Activated T-cell treated with anti-CD3 and anti-CD28 coated beads for 48 hours (primary cell): ENCODE measurements at regions not wholly inside any gene's neighbourhood (a gene's known extent, or its start where the extent isn't known, plus 50 kb on each side); places are given as distances from the start of the nearest gene placed in this dataset.

ENCODE experiments used
- DNase-seq: peaks from one replicate; pipeline ENCODE4 v3.0.0-alpha.2; 2020; ENCODE audit warnings: low read depth

GRCh38 chr6:156352861-156353260, 424.3 kb upstream of the ARID1B start:
- DNase-seq: no peak

GRCh38 chr6:156351346-156351966, 425.7 kb upstream of the ARID1B start:
- DNase-seq: no peak

- DNase-seq: no peak
These were observed 426.8 kb upstream of the ARID1B start for GRCh38 chr6:156350337-156350736.

DNA sequence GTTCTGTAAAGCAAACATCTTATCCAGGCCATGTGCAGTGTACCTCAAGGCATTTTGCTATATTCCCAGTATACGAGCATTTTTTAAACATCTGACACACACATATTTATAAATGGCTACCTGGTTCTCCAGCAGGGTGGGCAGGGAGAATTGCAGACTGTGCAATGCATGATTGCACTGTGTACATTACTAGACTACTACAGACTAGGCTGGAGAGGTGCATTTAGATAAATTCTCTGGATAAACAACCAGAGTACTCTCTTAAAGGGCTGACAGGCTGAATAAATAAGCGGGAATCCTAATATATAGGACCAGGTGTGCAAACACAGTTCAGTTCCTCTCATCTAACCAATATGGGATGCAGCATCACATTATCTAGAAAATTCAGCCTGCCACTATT, 428.3 kb upstream of the ARID1B start:
- no peak for DNase-seq

DNA sequence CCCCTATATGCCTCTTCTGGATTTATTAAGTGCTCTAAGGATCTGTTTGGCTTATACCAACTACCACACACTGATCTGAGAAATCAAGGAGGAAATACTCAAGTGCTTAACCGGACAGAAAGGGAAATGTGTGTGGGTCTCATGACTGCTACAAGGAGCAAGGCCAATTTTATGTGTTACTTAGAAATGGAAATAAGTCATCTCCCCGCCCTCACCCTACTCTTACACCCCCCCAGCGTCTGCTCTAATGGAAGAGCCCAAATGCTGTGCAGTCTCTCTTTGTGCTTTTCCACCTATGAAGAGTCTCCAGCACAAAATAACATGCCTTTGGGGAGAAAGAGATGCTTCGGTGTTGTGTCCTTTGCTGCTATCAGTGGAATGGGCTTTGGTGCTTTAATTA, 428.8 kb upstream of the ARID1B start:
- no peak for DNase-seq

GRCh38 chr6:156347656-156348055, 429.5 kb upstream of the ARID1B start:
- DNase-seq: no peak

GRCh38 chr6:156347246-156347645, 429.9 kb upstream of the ARID1B start:
- DNase-seq: no peak

DNA sequence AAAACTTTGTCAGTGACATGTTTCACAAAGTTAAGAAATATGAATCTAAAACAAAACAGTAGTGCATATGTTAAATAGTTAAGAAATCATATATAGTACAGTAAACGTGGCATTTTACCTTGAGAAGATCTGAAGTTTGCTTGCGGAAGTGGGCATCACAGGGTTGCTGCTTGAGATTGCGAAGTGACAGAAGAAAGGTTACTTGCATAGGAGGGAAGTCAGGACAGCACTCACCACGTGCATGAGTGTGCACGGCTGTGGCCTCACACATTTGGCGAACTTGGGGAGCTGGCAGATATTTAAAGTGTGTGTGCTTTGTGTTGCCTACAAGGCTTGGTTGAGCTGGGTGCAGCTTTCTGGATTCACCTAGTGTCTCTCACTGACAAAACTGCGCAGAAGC, 431.5 kb upstream of the ARID1B start:
- no peak for DNase-seq

GRCh38 chr6:156344491-156344890, 432.7 kb upstream of the ARID1B start:
- no peak for DNase-seq

DNA sequence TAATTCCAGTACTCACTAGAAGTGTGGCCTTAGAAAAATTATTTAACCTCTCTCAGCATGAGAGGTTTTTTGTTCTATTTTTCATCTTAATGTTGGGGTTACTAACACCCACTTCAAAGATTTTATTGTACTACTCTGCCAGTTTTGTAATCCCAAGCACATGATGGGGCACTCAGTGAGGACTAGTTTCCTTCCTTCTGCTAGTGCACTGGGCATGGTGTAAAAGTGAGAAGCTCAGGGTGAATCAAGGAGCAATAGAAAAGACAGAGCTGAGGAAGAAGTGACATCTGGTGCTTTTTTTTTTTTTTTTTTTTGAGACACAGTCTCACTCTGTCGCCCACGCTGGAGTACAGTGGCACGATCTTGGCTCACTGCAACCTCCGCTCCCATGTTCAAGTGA, 439.4 kb upstream of the ARID1B start:
- no peak for DNase-seq

- no peak for DNase-seq
These were observed 440.4 kb upstream of the ARID1B start for GRCh38 chr6:156336733-156337132.

GRCh38 chr6:156336089-156336488, 441.1 kb upstream of the ARID1B start:
- DNase-seq: no peak

DNA sequence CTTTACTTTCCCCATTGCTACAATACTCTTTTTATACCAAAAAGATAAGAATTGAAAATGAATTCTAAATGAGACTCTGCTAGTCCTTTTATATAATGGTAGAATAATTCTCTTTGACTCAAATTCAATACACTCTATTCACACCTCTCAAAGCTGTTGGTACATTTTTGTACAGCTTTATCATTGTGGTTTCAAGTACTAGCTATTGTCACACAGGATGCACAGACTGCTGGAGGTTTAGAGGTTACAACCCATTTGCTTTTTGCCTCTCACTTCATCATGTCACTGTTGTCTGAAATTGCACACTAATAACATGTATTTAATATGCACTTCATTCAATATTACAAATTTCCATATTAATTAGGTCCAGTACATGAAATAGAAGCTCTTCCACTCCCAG, 442.2 kb upstream of the ARID1B start:
- DNase-seq: no peak

DNA sequence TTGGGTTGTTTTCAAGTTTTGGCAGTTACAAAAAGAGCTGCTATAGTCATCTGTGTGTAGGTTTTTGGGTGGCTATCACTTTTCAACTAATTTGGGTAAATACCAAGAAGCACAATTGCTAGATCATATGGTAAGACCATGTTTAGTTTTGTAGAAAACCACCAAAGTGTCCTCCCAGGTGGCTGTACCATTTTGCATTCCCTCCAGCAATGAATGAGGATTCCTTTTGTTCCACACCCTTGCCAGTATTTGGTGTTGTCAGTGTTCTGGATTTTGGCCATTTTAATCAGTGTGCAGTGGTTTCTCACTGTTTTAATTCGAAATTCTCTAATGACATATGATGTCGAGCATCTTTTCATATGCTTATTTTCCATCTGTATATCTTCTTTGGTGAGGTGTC, 457.5 kb upstream of the ARID1B start:
- DNase-seq: no peak

DNA sequence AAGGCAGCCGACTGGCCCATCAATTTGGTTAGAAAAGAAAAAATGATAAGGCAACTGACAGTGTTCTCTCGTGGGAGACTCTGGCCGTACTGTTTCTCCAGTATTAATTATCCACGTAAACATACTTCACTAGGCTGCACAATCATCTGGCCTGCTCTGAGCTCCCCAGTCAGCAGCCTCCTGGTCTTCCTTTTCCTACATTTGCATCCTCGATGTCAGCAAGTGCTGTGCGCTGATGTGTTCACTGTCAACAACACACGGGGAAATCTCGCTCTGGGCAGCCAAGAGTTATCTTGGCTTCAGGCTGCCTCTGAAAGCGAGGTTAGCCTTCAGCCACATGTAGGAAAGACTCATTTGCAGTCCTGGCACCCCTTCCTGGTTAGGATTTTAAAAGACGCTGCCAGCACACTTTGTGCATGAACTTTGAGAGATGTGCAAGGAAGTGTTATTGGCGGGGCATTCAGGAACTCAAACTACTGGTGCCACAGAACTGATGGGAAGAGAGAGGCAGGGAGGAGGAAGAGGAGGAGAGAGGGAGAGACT, 460.5 kb upstream of the ARID1B start:
- DNase-seq: no peak

DNA sequence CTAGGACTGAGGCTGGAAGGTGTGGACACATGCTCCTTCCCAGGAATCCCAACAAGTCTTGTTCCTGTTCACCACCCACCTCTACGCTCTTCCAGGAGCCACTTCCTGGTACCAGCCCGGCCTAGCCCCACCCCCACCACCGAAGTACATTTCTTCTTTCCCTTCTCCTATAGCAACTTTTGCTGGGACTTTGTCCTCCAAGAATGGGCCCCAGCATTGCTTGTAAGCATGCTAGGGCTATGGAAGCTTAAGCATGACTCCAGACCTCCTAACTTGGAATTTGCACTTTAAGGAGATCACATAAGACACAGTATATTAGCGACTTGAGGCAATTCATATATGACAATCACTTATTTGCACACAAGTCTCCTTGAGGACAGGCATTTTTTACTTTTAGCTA, 462.0 kb upstream of the ARID1B start:
- no peak for DNase-seq

DNA sequence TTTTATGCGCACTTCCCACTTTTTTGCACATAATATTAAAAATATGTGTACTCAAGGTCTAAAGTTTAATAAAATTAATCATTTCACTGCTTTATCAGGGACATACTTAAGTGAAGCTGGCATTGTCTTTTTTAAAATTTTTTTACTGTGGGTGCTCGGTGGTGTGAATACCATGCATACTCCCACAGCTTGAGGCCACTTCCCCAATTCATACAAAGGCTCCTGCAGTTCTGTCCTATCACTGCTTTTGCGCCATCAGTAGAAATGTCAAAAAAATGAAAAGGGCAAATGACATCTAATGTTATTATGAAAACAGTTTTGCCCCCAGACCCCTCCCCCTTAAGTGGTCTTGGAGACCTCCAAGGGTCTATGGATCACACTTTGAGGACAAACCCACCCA, 464.1 kb upstream of the ARID1B start:
- DNase-seq: no peak

DNA sequence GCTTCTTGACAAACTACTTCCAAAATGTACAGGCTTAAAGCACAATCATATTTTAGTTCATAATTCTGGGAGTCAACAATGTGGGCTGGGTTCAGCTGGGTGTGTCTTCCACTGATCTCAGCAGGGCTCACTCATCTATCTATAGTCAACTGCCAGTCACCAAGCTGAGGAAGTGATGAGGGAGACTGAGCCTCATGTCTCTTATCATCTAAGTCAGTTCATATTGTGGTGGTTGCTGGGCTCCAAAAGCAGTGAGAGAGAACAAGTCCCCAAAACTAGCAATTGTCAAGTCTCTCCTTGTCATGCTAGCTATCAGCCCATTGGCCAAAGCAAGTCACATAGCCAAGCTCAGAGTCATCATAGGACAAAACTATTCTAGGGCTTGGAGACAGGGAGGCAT, 465.9 kb upstream of the ARID1B start:
- no peak for DNase-seq

- DNase-seq: no peak
These were observed 466.5 kb upstream of the ARID1B start for GRCh38 chr6:156310701-156311100.

GRCh38 chr6:156309017-156309416, 468.2 kb upstream of the ARID1B start:
- no peak for DNase-seq

DNA sequence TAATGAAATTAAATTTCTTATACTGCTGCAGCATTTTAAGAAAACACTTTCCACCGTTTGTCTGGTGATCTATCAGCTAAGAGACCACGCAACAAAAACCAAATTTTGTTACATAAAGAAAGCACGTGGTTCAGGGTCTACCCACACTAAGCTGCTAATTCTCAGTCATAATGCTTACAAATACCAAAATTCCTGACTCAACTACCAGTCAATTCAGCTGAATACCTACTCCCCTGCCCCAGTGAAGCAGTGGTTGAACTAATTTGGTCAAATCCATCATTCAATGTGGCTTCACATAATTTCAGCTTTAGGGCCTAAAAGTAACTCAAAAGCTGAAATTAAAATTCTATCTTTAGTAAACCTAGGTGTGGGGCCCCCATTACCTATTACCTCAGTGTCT, 468.6 kb upstream of the ARID1B start:
- no peak for DNase-seq

DNA sequence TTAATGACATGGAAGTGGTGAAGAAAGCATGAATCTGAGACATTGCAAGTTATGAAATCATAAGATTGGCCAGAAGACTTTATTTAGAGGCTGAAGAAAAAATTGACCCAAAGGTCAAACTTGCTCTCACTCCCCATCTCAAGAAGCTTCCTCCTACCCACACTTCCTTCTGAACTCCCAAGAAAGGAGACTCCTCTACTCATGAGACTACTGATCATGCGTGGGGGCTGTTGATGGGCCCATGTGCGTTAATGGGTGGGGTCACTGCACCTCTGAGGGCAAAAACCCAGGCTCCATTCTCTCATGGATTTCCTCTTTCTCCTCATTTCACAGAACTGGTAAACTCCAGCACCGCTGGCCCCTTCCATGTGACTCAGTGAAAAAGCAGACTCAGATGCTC, 470.6 kb upstream of the ARID1B start:
- no peak for DNase-seq

GRCh38 chr6:156283091-156283490, 494.1 kb upstream of the ARID1B start:
- no peak for DNase-seq

GRCh38 chr6:156282087-156282486, 495.1 kb upstream of the ARID1B start:
- DNase-seq: no peak

GRCh38 chr6:156281266-156281665, 495.9 kb upstream of the ARID1B start:
- no peak for DNase-seq
